ENCODE measurements at regions not wholly inside any gene's neighbourhood (a gene's known extent, or its start where the extent isn't known, plus 50 kb on each side); places are given as distances from the start of the nearest gene placed in this dataset.

GRCh38 chr11:39683288-39683950, 1776.0 kb downstream of the LRRC4C start:
- no peaks in the 10 kb centered on the region for H3K4me1 ChIP-seq (ENCODE audit: control insufficient read depth in 4 of 4, insufficient read depth in 4 of 4, low read length in 3 of 4)
- H3K27me3 ChIP-seq (ENCODE audit: control insufficient read depth in 4 of 4, insufficient read depth in 4 of 4, low read length in 3 of 4): no peaks in the 10 kb centered on the region
- TF ChIP-seq RAD21 (IDR thresholded peaks at IDR 0.05) (no peak), NR2F2 (IDR thresholded peaks at IDR 0.05) (no peak), TAF1 (conservative IDR thresholded peaks at IDR 0.05) (no peak), JUND (IDR thresholded peaks at IDR 0.05) (no peak), HNF4G (IDR thresholded peaks at IDR 0.05) (no peak), HNF4A (conservative IDR thresholded peaks at IDR 0.05) (no peak), SP1 (IDR thresholded peaks at IDR 0.05) (no peak), RXRA (IDR thresholded peaks at IDR 0.05) (no peak), GABPA (IDR thresholded peaks at IDR 0.05 in 1 of 2, conservative IDR thresholded peaks at IDR 0.05 in 1 of 2) (no peak)
- TF ChIP-seq, protein P1, sequence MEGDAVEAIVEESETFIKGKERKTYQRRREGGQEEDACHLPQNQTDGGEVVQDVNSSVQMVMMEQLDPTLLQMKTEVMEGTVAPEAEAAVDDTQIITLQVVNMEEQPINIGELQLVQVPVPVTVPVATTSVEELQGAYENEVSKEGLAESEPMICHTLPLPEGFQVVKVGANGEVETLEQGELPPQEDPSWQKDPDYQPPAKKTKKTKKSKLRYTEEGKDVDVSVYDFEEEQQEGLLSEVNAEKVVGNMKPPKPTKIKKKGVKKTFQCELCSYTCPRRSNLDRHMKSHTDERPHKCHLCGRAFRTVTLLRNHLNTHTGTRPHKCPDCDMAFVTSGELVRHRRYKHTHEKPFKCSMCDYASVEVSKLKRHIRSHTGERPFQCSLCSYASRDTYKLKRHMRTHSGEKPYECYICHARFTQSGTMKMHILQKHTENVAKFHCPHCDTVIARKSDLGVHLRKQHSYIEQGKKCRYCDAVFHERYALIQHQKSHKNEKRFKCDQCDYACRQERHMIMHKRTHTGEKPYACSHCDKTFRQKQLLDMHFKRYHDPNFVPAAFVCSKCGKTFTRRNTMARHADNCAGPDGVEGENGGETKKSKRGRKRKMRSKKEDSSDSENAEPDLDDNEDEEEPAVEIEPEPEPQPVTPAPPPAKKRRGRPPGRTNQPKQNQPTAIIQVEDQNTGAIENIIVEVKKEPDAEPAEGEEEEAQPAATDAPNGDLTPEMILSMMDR (IDR thresholded peaks at IDR 0.05; ENCODE audit: low read depth, low read length, missing input control): no peak
- TF ChIP-seq, protein P2, sequence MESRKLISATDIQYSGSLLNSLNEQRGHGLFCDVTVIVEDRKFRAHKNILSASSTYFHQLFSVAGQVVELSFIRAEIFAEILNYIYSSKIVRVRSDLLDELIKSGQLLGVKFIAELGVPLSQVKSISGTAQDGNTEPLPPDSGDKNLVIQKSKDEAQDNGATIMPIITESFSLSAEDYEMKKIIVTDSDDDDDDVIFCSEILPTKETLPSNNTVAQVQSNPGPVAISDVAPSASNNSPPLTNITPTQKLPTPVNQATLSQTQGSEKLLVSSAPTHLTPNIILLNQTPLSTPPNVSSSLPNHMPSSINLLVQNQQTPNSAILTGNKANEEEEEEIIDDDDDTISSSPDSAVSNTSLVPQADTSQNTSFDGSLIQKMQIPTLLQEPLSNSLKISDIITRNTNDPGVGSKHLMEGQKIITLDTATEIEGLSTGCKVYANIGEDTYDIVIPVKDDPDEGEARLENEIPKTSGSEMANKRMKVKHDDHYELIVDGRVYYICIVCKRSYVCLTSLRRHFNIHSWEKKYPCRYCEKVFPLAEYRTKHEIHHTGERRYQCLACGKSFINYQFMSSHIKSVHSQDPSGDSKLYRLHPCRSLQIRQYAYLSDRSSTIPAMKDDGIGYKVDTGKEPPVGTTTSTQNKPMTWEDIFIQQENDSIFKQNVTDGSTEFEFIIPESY (IDR thresholded peaks at IDR 0.05): no peak
- 65% methylated on average over 1 of the region's 1 CpG for WGBS
- no peak overlapping the region for H3K4me3 ChIP-seq (ENCODE audit: low read depth in 1 of 3, low read length in 3 of 3)
- H3K9me3 ChIP-seq (ENCODE audit: control insufficient read depth in 4 of 4, low read length in 3 of 4): peaks cover 3 to 11% (median 8%) of the 10 kb centered on the region in 4 donors
- H3K27ac ChIP-seq (ENCODE audit: low read depth in 1 of 2, low read length in 2 of 2): no peak overlapping the region
- DNase-seq (ENCODE audit: low spot score): no peak
- no peak overlapping the region for H3K9ac ChIP-seq (ENCODE audit: low read depth in 1 of 2, low read length in 2 of 2)
- H3K36me3 ChIP-seq (ENCODE audit: control insufficient read depth in 4 of 4, insufficient read depth in 3 of 4, low read depth in 1 of 4, low read length in 3 of 4): no peaks in the 10 kb centered on the region

DNA sequence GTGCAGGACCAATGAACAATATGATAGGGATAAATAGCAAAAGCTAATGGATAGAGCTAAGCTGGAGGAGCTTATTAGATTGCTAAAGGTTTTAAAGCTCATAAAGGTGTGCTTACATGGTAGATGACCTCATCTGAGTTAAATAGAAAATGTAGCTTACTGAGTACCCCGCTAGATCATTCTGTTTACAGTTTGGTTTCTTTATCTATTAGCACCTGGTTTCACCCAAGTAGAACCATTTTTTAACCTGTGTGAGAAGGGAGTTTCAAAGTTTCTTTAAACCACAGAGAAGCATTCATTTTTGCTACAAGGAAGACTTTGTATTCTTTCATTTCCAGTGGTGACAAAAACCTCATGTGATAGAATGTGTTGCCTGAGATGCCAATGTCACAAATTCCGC, 1778.0 kb downstream of the LRRC4C start:
- Histone ChIP-seq H3K36me3 (ENCODE audit: control insufficient read depth in 4 of 4, insufficient read depth in 3 of 4, low read depth in 1 of 4, low read length in 3 of 4) (no peaks in the 10 kb centered on the region), H3K27ac (ENCODE audit: low read depth in 1 of 2, low read length in 2 of 2) (no peak overlapping the region), H3K9me3 (ENCODE audit: control insufficient read depth in 4 of 4, low read length in 3 of 4) (peaks cover 3 to 11% (median 8%) of the 10 kb centered on the region in 4 donors)

More for the DNA sequence above, 1778.0 kb downstream of the LRRC4C start:
- 47% methylated on average over 2 of the region's 2 CpGs for WGBS
- Histone ChIP-seq H3K27me3 (ENCODE audit: control insufficient read depth in 4 of 4, insufficient read depth in 4 of 4, low read length in 3 of 4) (no peaks in the 10 kb centered on the region), H3K4me1 (ENCODE audit: control insufficient read depth in 4 of 4, insufficient read depth in 4 of 4, low read length in 3 of 4) (no peaks in the 10 kb centered on the region), H3K9ac (ENCODE audit: low read depth in 1 of 2, low read length in 2 of 2) (no peak overlapping the region), H3K4me3 (ENCODE audit: low read depth in 1 of 3, low read length in 3 of 3) (no peak overlapping the region)
- TF ChIP-seq, protein P1 (IDR thresholded peaks at IDR 0.05; ENCODE audit: low read depth, low read length, missing input control): no peak
- no peak for TF ChIP-seq YY1 (IDR thresholded peaks at IDR 0.05)
- DNase-seq (ENCODE audit: low spot score): no peak

Measured in liver (tissue), 8 donors.